PC-9 (cell line): ENCODE measurements at regions not wholly inside any gene's neighbourhood (a gene's known extent, or its start where the extent isn't known, plus 50 kb on each side); places are given as distances from the start of the nearest gene placed in this dataset.
"Not testable (repeated sequence)": the region's sequence is repeated elsewhere in the genome, so short reads cannot be mapped to it uniquely, and the experiment has no call there.

Source experiments
- CTCF ChIP-seq: fragments of 200-600 bp; sonication (generic); conservative IDR thresholded peaks from 2 replicates; pipeline ENCODE4 v1.6.1; 2017; ENCODE audit warnings: mixed run types, antibody characterized with exemption, mild to moderate bottlenecking, moderate library complexity
- EZH2 ChIP-seq: fragments of 200-600 bp; sonication (generic); IDR thresholded peaks from 2 replicates; pipeline ENCODE4 v1.8.0; 2017; ENCODE audit warnings: antibody characterized with exemption, low read depth

- not testable (repeated sequence) for TF ChIP-seq EZH2, CTCF
Measured at GRCh38 chr9:39554352-39554751, 198.9 kb downstream of the SPATA31A1 start.
